Activated CD8-positive, alpha-beta memory T cell treated with anti-CD3 and anti-CD28 coated beads, Interleukin-2, amount 50 U/mL, for 24 hours (primary cell): ENCODE measurements at regions not wholly inside any gene's neighbourhood (a gene's known extent, or its start where the extent isn't known, plus 50 kb on each side); places are given as distances from the start of the nearest gene placed in this dataset.

ENCODE experiments used
- DNase-seq: peaks from one replicate; pipeline ENCODE4 v3.0.0-alpha.2; 2020; ENCODE audit errors: extremely low read depth

DNA sequence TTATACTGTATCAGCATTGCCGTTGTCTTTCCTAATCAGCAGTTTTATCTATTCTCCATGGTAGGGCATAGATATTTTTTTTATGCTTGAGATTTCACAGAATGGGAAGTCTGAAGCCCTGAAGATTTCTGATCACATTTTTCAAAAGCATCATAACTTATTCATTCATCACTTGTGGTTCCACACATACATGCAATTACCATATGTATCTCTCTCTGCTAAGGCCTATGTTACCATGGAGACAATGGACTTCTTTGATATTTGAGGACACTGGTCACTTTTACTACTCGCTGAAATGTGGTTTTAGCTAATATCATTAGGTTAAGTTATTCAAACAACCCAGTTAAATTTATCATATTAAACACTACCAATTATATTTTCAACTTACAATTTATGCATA, 1827.0 kb downstream of the MRPL39 start:
- DNase-seq: no peak

- no peak for DNase-seq
Observed at GRCh38 chr21:23743821-23744220, 1863.5 kb downstream of the MRPL39 start.

GRCh38 chr21:23740463-23740862, 1866.8 kb downstream of the MRPL39 start:
- DNase-seq: no peak

DNA sequence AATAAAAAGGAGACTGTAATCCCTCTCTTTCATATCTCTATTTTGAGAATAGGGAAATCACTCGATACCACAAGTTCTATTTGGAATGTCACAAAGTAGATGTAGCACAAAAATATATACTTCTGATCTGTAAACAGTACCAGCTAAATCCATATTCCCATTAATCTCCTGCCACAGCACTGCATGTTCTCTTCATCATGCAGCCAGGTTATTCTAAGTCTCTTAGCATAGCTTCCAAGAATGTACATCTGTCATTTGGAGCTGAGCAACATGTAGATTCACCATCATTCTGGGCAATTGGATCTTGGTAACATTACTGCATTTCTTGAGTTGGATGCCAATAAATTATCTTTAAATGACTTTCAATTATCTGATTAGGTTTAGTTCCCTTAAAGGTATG, 1874.5 kb downstream of the MRPL39 start:
- DNase-seq: no peak

DNA sequence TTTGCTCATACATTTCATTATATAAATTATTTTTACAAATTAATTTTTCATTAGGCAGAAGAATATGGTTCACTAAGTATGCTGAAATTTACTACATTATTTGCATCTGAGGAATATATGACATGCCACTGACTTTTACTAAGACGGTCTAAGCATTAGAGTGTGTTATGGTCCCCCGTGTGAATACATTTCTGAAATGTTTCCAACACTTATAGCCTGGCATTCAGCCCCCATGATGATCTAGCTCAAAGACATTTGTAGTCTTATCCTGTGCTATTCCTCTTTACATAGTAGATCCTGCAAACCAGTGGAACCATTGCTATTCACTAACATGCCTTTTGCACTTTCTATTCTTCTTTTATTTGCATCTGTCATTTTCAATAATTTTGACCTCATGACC, 1878.0 kb downstream of the MRPL39 start:
- DNase-seq: no peak

DNA sequence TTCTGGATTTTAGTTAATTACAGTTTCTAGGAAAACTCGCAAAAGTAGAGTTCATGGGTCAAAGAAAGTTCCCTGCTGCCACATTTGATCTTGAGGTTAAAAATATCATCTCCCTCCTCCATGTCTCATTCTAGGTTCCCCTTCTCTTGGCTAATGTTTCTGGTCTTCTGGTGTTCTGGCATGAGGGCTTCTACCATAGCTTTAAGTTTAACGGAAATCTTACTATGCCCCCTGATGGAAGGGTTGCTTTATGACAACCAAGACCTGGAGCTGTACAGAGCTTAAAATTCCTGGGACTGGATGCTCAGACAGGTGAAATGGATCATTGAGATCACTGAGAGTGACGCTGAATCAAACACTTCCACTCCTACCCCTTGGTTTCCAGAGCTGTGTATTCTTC, 1881.7 kb downstream of the MRPL39 start:
- no peak for DNase-seq

- no peak for DNase-seq
Observed at GRCh38 chr21:23718446-23719285, 1888.6 kb downstream of the MRPL39 start.

GRCh38 chr21:23712166-23712565, 1895.1 kb downstream of the MRPL39 start:
- DNase-seq: no peak

GRCh38 chr21:23706431-23706830, 1900.8 kb downstream of the MRPL39 start:
- DNase-seq: no peak

DNA sequence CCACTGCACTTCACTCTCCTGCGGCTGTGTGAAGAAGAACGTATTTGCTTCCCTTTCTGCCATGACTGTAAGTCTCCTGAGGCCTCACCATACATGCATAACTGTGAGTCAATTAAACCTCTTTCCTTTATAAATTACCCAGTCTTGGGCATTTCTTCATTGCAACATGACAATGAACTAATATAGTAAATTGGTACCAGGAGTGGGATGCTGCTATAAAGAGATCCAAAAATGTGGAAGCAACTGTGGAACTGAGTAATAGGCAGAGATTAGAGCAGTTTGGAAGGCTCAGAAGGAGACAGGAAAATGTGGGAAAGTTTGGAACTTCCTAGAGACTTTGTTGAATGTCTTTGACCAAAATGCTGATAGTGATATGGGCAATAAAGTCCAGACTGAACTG, 1907.9 kb downstream of the MRPL39 start:
- DNase-seq: no peak

DNA sequence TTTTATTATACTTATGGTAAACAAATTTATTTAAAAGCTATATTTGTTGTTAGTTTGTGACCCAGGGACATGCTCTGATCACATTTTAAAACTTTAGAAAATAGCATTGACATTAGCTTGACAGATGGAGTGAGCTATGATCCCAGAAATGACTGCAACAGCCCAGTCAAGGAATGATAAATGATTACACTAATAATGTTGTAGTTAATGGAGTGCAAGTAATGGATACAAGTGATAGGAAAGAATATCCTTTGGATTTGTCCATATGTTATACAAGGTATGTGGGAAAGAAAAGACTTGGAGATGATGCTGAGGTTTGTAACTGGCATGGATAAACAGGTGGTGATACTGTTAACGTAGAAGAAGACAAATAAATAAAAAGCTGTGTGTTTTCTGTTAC, 1908.7 kb downstream of the MRPL39 start:
- DNase-seq: no peak

- no peak for DNase-seq
Observed at GRCh38 chr21:23695443-23695842, 1911.8 kb downstream of the MRPL39 start.

GRCh38 chr21:23694390-23694789, 1912.9 kb downstream of the MRPL39 start:
- no peak for DNase-seq

- no peak for DNase-seq
Observed at GRCh38 chr21:23690316-23690715, 1917.0 kb downstream of the MRPL39 start.

DNA sequence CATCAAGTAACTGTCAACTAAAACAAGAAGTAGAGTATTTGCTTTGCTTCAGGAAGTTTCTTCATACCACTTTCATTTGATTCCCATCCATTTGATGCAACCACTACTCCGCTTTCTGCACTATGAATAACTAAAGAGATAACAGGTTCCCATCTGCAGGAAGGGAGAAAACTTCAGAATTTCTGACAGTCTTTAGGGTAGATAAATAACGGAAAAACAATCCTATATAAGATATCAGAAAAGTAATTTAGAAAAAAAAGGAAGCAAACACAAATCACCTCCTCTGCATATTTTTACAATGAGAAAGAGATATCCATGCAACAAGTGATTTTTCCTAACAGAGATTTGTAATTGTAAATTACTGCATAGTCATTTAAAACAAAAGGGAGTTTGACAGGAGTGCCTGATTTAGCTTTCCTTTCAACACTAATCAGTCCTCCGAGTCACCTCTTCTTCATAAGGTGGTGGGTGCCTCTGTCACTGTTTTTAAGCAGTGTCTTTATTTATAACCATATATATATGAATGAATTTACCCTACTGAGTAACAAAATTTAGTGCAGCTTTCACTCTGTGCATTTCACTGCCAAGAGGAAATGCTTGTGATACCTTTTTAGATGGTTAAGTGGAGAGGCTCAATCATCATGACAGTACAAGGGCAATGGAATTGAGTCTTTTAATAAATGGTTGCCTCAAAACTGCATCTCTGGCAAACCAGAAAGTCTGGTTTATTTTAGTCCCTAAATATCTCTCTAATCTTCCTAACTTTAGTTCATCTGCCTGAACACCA, 1920.4 kb downstream of the MRPL39 start:
- DNase-seq: no peak

DNA sequence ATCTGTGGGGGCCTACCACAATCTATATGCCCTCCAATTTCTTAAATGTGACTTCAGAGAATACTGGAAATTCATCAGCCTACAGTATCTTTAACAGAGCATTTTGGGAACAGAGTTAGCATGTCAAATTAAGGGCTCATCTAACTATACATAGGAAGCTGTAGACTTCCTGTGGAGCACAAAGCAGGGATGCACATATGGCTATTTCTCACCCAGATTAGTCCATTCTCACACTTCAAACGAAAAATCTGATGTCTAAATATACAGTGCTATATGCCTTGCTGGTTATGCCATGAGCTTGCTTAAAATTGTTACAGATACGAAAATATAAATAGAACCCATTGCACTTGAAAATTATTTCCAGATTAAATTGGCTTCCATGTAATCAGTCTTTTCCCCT, 1922.8 kb downstream of the MRPL39 start:
- DNase-seq: no peak

DNA sequence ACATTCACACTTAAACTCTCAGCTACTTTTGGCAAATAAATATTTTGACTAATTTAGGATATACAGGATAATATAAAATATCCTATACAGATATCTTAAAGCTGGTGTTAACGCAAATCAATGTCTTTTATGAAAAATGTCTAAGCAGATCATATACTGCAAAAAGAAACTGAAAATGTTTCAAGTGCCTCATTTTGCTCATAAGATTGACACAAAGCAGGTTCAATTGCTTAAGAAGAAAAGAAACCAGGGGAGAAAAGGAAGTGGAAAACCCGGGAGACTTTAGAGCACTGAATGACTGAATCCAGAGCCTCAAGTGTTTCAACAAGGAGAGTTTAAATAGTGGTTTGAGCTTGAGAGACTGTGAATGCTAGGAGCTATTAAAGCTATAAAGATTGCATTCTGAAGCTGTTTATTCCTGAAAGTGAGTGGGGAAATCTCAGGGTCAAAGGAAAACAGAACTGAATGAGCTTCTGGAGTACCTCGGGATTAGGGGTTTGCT, 1943.0 kb downstream of the MRPL39 start:
- no peak for DNase-seq

GRCh38 chr21:23660560-23660959, 1946.7 kb downstream of the MRPL39 start:
- no peak for DNase-seq

- DNase-seq: no peak
Observed at GRCh38 chr21:23644768-23645167, 1962.5 kb downstream of the MRPL39 start.

- DNase-seq: no peak
Observed at GRCh38 chr21:23639721-23640120, 1967.6 kb downstream of the MRPL39 start.

- DNase-seq: no peak
Observed at GRCh38 chr21:23638131-23638695, 1969.1 kb downstream of the MRPL39 start.

DNA sequence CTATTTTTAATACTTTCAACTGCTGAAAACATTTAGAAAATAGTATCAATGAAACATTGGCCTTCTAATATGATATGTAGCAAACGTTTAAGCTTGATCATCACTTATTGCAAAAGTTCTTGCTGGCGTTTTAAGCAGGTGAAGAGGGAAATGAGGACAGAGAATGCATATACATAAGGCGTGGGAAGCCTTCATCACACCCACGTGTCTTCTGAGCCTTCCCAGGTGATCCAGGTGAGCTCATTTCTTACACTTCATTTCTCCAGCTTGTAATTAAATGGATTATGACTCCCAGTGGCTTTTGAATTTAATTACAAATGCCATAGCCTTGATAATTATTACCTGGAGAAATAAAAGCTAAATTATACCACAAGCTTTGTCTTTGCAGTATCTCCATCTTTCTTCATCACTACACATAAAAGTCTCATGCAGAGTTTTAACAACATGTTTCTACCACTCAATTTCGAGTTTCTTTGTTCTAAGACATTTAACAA, 1973.8 kb downstream of the MRPL39 start:
- DNase-seq: no peak
